NCI-H2171 treated with DMSO at 0.1 percent for 48 hours (cell line): ENCODE measurements at regions not wholly inside any gene's neighbourhood (a gene's known extent, or its start where the extent isn't known, plus 50 kb on each side); places are given as distances from the start of the nearest gene placed in this dataset.
"Not testable (repeated sequence)": the region's sequence is repeated elsewhere in the genome, so short reads cannot be mapped to it uniquely, and the experiment has no call there.

Experiments used
- DNase-seq: peaks from one replicate; lab custom pipeline; 2025; lab: John Stamatoyannopoulos, UW

DNA sequence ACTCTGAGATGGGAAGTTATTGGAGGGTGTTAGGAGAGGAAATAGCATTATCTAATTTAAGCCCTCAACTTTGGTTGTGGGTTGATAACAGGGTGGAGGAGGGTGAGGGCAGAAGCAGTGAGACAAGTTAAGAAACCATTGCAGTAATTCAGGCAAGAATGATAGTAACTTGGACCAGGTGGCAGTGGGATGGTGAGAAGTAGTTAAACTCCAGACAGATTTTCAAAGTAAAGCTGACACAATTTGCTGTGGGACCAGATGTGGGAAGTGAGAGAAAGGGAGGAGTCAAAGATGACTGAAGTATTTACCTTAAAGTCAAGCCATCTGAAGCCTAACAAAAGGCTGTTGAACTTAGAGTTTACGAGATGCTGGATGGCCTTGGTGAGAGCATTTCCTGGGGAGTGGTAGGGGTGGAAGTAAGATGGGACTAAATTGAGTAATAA, 163.2 kb upstream of the KLF7 start:
- no peak for DNase-seq

DNA sequence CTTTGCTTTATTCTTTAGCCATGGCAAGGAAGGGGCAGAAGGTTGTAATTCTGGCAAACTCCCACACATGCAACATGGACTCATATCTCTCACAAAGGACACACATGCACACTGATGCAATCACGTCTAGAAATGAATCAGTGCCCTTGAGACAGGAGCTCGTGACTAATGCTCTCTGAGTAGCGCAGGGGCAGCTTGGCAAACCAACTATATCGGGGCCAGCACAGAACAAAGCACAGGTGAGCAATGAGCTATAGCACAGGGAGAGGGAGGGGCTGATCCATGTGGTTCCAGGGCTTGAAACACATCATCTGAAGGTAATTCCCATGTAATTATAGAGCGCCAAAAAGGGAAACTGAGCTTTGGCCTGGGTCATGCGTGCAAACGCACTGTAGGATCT, 165.2 kb upstream of the KLF7 start:
- peak; percentile 22 for DNase-seq

DNA sequence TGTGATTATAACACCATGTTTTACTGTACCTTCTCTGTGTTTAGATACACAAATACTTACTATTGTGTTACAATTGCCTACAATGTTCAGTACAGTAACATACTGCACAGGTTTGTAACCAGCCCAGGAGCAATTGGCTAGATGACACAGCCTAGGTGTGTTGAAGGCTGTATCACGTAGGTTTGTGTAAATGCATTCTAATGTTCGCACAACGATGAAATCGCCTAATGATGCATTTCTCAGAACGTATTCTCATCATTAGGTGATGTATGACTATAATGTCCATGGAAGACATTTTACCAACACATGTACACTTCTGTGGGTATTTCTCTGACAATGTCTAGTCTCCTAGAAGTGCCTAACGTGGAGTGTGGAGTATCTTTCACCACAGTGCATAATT, 165.9 kb upstream of the KLF7 start:
- DNase-seq, result no peak

DNA sequence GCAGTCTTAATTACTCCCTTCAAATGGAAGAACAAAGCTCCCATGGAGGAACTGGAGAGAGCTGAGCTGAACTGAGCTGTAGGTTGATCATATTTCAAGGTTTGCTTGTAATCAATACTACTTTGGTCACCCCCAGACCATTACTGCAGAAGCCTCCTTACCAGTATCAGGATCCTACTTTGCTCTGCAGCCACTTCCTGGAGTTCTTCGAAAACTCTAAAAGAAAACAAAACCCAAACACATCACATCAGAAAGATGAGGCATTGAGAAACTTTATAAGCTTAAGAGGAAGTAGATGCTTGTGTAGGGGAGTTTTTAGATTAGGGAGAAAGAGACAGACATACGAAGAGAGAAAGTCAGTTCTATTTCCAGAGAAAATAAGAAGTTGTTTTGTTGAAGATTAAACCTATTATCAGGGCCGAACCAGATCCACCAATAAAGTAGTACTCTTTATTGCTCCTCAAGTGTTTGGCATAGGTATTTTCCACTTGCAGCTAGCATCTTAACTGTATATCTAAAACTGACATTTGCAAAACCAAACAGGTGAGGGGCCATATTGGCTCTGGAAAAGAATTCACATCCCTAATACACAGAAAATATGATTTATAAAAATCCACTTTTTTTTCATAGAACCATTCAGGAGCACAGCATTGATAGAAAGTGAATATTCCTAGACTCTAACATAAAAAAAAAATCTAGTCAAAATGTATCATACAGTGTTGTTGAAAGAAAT, 166.9 kb upstream of the KLF7 start:
- no peak for DNase-seq

DNA sequence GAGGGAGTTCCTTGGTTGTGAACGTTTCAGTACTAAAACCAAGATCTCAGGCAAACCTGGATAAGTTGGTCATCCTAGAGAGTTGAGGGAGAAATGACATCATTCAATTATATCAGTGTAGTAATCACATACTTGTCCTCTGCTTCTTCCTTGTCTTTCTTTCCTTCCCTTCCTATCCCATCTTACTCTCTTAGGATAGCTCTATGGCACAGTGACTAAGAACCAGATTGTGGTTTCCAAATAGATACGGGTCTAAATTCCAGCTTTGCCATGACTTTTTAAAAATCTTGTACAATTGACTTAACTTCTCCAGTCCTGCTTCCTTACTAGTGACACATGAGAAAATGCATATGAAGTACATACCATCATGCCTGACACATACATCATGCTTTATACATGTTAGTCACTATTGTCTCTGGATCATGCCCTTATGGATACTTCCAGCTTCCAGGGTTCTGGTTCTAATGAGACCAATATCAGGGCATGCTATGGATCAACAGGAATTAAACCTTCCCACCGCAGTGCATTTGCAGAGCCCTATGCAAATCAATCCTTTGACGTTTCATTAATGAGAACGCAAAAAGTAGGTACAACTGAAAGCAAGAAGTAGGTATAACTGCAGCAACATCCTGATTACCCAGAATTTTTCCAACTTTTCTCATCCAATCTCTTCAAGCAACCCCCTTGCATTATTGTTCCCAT, 168.0 kb upstream of the KLF7 start:
- no peak for DNase-seq

DNA sequence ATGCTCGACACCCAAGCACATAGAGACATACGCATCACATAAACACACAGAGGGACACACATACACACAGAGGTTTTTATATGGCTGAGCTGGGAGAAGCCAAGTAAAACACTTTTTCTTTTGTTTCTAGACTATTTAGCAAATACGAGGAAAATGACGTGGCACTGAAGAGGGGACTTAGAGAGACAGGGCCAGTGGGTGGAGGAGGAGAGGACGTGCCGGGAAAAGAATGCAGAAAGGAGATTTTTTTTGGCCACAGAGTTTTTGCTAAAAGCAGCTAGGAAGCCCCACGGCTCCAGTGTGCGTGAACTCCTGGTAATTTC, 168.5 kb upstream of the KLF7 start:
- DNase-seq, result no peak

DNA sequence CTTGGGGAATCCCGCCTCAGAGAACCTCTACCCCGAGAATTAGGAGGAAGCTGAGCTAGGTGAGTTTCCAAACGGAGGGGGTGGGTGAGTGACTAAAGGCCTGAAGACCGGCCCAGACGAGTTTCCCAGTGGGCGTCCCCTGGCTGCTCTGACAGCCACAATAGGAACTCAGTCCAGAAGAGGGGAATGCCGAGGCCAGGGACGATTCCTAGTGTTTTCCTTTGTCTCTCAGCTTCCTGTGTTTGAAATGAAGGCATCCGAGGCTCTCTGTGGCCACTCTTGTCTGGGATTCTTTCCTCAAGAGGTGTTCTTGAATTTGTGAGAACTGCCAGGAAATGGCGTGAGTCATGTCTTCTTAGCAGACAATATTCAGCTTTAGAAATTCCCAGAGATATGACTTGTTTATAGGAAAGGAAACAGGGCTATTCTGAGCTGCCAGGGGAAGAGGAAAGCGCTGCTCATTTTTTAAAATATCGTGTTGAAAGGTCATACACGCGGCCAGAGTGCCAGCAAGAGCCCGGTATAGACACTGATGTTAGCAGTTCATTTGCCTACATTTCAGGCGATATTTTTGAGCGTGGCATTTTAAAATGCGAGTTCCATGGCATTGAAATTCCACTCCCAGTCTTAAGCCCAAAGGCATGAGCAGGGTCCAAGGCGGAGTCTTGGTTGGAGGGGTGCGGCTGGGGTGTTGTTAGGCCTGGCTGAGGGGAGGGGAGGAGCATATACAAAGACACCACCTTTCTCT, 169.1 kb upstream of the KLF7 start:
- DNase-seq, result no peak

DNA sequence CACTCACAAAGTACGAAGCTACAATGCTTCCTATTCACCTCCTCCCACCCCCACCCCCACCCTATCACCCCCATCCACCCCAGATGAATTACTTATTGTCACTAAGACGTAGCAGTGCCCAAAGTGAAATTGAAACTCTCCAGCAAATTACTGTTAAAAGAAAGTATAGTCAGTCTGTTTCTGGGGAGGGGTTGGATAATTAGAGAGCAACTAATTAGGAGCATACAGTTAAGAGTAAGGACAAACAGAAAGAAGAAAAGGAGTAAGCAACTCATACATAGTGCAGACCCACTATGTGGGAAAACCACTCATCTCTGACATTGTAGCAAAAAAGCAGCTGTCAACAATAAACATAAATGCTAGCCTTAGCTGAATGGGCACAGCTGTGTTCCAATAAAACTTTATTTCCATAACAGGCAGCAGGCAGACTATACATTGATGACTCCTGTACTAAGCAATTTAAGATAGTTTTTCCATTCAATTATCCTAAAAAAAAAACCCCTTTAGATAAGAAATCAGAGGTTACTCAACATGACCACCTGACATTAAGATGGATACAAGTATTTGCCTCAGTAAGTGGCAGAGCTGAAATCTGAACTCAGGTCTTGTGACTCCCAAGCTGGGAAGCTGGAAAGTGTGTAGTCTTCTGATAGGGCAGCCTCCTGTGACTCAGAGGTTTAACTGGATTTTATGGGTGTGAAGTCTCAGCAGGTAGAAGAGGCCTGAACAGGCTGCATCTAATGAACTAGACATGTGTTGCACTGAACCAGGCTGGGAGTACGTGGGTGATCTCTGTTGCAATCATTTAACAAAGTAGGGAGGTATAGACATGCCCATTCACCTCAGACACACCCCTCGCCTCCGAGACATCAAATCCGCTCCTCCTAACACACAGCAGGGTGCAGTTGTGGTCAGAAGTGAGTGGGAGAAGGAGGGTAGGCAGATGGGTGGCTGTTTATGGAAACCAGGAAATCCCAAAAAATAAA, 171.8 kb upstream of the KLF7 start:
- peak; percentile 66 for DNase-seq

DNA sequence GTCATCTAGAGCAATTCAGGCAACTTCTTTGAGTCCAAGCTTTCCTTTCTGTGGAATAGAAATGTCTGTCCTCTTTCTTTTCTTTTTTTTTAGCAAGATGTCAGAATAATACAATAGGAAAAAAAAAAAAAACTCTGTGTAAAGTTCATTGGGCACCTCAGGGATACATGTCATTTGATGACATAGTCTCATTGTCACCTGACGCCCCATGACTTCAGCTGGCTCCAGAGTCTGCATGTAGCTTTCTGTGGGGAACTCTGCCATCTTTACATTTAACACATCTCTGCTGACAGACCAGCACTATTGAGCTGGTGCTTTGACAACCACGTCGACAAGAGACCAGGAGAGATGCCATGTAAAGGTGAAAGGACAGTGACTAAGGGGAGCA, 172.5 kb upstream of the KLF7 start:
- peak; percentile 42 for DNase-seq

DNA sequence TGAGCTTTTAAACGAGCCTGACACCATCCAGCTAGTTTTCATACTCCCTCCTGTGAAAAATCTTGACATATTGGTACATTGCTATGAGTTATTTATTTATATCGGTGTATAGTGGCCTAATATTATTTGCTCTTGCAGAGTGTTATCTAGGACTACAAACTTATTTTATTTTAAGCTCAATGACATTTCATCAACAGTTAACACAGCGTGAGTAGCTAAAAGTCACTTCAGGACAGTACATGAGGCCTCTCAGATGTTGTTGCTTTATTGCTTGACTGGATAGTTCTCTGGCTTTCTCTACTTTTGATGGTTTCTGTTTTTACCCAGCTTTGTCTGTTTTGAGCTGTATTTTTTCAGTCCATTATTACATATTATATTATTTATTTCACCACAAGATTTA, 172.9 kb upstream of the KLF7 start:
- DNase-seq, result no peak

DNA sequence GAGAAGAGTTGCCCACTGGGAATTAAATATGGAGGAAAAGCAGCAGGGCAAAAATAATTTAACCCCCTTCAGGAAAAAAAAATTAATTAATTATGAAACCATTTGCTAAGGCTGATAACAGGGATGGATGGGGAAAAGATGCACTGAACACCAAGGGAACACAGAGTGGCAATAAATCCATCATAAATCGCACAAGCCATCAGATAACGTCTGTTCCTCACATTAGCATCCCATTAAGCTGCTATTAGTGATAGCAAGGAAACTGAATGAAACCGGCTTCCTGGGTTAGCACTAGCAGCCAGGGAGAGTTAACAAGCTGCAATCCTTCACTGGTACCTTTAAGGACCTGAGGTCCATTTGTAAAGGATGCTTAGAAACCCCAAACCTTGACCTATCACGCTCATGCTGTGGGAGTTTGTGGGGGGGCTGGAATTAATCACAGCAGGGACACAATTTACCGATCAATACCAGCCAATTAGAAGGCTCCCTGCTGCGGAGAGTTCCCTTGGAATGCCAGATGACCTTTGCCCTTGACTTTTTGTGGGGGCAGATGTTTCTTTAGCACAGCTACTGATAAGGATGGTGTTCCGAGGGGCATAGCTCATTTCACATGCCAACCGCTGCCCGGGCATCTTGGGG, 175.5 kb upstream of the KLF7 start:
- DNase-seq, result peak; percentile 22

DNA sequence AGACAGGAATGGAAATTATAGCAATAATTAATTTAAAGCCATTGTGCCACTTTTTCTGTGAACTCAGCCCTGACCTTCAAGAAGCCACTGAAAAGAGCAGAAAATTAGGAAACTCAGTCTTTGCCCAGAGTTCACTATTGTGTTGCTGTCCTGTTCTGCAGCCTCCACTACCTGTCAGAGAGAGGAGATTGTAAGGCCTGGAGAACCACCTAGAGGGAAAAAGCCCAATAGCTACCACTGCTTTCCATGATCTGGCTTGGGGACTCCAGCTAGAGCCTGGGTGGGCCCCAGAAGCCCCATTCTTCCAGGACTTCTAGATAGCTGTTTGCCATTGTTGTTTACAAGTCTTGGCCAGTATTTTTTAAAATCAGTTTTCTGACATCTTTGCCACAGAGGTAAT, 176.1 kb upstream of the KLF7 start:
- no peak for DNase-seq

DNA sequence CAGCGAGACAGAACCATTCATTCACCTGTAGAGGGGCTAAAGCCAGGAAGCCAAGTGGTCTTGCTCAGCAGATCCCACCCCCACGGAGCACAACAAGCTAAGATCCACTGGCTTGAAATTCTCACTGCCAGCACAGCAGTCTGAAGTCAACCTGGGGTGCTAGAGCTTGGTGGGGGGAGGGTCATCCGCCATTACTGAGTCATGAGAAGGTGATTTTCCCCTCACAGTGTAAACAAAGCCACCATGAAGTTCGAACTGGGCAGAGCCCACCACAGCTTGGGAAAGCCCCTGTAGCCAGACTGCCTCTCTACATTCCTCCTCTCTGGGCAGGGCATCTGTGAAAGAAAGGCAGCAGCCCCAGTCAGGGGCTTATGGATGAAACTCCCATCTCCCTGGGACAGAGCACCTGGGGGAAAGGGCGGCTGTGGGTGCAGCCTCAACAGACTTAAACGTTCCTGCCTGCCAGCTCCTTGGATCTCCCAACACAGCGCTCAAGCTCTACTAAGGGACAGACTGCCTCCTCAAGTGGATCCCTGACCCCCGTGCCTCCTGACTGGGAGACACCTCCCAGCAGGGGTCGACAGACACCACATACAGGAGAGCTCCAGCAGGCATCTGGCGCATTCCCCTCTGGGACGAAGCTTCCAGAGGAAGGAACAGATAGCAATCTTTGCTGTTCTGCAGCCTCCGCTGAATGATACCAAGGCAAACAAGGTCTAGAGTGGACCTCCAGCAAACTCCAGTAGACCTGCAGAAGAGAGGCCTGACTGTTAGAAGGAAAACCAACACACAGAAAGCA, 179.0 kb upstream of the KLF7 start:
- DNase-seq, result not testable (repeated sequence)

DNA sequence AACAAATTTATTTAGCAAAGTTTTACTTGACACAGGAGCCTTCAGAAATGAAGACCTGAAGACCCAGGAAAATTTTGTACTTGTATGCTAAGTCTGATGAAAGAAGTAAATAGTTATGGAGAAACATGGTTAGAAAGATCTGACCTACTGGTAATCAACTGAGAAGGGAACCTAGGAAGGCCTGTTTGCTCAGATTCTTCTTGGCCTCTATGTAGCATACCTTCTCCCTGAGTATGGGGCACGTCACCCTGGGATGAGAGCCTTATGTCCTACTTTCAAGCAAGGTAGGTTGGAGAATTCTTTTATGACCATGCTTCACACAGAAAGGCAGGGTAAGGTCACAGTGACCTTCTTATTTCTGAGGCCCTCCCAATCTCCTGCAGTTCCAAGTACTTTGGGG, 178.6 kb upstream of the CREB1 start:
- DNase-seq, result no peak

DNA sequence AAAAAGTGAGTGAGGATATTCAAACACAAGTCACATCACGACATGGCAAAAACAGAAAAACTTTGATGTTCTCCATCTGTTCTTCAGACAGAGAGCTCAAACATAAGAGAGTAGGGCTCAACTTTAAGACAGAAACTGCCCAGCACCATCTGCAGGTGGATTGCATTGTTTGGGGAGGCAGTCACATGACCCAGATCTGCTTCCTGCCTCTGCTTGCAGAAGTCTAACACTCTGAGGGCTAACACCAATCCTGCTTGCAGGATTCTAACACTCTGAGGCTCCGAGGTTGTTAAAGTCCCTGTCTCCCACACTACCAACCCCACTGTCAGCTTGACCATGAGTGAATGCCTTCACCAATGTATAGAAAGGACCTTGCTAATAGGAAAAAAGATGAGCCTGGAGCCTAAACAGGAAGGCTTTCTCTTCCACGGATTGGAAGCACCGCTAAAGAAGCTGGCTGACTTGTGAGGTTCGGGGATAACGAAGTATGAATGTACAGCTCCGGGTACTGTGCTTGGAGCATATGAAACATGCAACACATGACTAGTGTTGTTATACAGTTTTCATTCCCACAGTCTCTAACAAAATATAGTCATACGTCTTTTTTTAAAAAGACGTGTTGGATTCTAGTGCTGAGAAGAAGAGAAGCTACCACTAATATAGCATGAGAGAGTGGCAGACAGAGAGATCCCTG, 176.6 kb upstream of the CREB1 start:
- DNase-seq, result peak; percentile 31

DNA sequence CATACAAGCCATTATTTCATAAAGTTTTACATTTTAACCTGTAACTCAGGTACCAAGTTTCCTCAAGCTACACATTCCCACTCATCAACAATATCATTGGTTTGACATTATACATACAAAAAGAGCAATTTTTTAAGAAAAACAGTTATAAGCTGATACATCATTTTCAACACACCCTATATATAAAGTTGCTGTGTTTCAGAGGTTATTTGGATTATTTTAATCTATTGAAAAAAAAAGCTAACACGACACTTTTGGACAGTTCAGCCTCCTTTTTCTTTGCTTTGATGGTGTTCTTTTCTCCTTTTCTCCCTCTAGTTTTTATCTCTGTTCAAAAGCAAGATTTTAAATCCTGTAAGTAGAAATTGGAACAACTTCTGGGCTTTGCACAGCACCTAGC, 175.9 kb upstream of the CREB1 start:
- DNase-seq, result no peak

DNA sequence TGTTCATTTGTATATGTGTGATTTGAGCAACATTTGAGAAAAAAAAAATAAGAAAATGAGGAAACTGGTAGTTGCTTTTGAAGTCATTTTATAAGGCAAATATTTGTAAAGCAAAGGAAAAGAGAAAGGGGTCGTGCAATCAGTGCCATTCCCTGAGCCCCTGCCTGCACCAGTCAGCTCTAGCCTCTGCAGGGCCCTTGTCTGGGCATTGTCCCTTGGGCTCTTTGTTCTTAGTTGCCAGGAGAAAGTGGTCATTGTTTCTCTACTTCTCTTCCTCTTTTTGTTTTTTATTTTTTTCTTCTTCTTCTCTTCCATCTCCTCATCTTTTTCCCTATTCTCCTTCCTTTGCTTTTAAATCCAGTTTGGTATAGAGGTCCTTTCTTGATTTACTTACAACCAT, 175.3 kb upstream of the CREB1 start:
- no peak for DNase-seq

DNA sequence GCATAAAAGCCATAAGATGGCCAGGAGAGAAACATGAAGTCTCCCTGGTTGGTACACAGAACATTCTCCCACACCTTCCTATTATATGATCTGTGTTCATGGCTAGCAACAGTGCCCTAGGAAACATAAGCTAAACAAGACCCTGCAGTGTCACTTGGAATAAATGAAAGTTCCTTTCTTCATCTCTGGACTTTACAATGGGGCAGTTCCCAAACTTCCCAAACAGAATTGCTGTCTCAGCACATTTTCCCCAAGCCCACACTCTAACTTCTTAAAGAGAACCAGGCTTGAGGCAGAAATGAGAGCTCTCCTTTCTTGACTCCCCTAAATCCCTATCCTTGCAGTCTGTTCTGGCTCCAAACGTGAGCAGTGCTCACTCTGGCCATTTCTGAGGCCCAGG, 173.2 kb upstream of the CREB1 start:
- DNase-seq, result no peak

DNA sequence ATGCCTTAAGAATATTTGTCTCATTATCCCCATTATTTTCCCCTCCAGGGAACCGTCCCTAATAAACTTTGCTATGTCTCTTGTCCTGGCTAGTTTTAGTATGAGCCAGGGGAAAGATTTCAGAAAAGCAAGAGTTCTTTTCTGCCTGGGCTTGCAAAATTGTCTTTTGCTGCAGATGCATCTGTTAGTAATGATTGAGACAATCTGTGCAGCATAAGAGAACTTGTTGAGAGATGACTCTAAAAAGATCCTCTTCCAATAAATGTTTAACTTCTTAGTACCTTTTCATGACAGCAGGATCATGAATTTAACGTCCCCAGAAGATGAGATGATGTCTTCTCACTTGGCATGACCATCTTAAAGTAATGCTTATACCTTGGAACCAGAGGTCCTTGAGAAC, 172.5 kb upstream of the CREB1 start:
- no peak for DNase-seq

DNA sequence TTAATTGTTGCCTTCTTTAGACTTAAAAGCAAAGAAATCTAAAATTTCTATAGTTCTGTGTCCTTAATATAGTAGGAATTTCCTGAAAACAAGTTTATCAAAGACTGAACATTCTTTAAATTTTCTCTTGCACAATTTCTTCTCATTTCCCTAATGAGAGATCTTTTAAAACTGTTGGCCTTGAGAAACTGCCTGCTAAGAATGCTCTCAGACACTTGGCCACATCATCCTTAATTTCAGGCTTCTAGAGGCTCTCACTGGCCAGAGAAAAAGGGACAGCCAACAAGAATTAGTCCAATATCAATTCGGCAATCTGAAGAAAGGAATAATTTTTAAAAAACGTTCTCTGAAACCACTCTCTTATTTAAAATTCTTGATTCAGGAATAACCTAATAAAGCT, 167.0 kb upstream of the CREB1 start:
- no peak for DNase-seq
